Body of pancreas (tissue), 4 donors: ENCODE measurements at regions not wholly inside any gene's neighbourhood (a gene's known extent, or its start where the extent isn't known, plus 50 kb on each side); places are given as distances from the start of the nearest gene placed in this dataset.

Experiments used
- ATAC-seq: fragments of 150-250 bp; one replicate; pipeline ENCODE4 v1.9.1; 2016
- DNase-seq, 4 donors: peaks; one replicate each; pipeline ENCODE4 v3.0.0-alpha.2; 2019
- H3K27ac ChIP-seq, 4 donors: fragments of 200-600 bp; sonication (generic); 1 replicate in 3 of 4; 2 replicates in 1 of 4; pipeline versions ENCODE4 v1.5.1 to v1.6.1; 2016 to 2019; ENCODE audit warnings: mild to moderate bottlenecking in 1 of 4, mixed read lengths in 1 of 4, moderate library complexity in 1 of 4
- H3K27me3 ChIP-seq, 2 donors: fragments of 200-600 bp; sonication (generic); one replicate each; pipeline ENCODE4 v1.6.0; 2016; ENCODE audit warnings: mild to moderate bottlenecking in 1 of 2
- H3K36me3 ChIP-seq, 2 donors: fragments of 200-600 bp; sonication (generic); replicated peaks in 1 of 2; 2 replicates each; pipeline ENCODE4 v1.5.1; 2016; ENCODE audit warnings: low read depth in 2 of 2; ENCODE audit not compliant: insufficient read depth in 1 of 2
- H3K4me1 ChIP-seq: fragments of 200-600 bp; sonication (generic); one replicate; pipeline ENCODE4 v1.6.0; 2016
- H3K4me3 ChIP-seq, 2 donors: fragments of 200-600 bp; sonication (generic); 1 replicate in 1 of 2; 2 replicates in 1 of 2; pipeline ENCODE4 v1.5.1; 2016 to 2019
- H3K9me3 ChIP-seq, 3 donors: fragments of 200-600 bp; sonication (generic); 1 replicate in 2 of 3; 2 replicates in 1 of 3; pipeline ENCODE4 v1.5.1; 2016
- POLR2A ChIP-seq, 3 donors: fragments of 450-650 bp; IDR thresholded peaks; one replicate each; pipeline ENCODE4 v1.6.1; 2016; ENCODE audit warnings: antibody characterized with exemption in 3 of 3, mild to moderate bottlenecking in 2 of 3
- WGBS, 2 donors: methylation state at CpG; one replicate each; pipeline ENCODE4 v1.1.5; 2017; 5-methylcytosine and 5-hydroxymethylcytosine counted together
- intact Hi-C: fragments of 100-400 bp; cut with DNase I; formaldehyde crosslinking; loops from one replicate; pipeline ENCODE4 v1.15.1; 2023
- TF ChIP-seq, protein P1 (sequence below), 7 experiments: fragments of 450-650 bp in 4 of 7; fragments of 200-600 bp in 3 of 7; sonication (generic) in 3 of 7; IDR thresholded peaks; one replicate each; pipeline ENCODE4 v1.5.1; 2016 to 2019; ENCODE audit warnings: antibody characterized with exemption in 7 of 7

- TF ChIP-seq, protein P1, sequence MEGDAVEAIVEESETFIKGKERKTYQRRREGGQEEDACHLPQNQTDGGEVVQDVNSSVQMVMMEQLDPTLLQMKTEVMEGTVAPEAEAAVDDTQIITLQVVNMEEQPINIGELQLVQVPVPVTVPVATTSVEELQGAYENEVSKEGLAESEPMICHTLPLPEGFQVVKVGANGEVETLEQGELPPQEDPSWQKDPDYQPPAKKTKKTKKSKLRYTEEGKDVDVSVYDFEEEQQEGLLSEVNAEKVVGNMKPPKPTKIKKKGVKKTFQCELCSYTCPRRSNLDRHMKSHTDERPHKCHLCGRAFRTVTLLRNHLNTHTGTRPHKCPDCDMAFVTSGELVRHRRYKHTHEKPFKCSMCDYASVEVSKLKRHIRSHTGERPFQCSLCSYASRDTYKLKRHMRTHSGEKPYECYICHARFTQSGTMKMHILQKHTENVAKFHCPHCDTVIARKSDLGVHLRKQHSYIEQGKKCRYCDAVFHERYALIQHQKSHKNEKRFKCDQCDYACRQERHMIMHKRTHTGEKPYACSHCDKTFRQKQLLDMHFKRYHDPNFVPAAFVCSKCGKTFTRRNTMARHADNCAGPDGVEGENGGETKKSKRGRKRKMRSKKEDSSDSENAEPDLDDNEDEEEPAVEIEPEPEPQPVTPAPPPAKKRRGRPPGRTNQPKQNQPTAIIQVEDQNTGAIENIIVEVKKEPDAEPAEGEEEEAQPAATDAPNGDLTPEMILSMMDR (IDR thresholded peaks at IDR 0.05): no peak
- TF ChIP-seq POLR2A (IDR thresholded peaks at IDR 0.05): no peak
- Histone ChIP-seq H3K4me1 (no peaks in the 10 kb centered on the region), H3K36me3 (no peaks in the 10 kb centered on the region), H3K4me3 (no peak overlapping the region), H3K27me3 (no peaks in the 10 kb centered on the region), H3K9me3 (no peaks in the 10 kb centered on the region), H3K27ac (no peak overlapping the region)
- ATAC-seq (no peak), DNase-seq (no peak)
- intact Hi-C loops: no loop called here
- WGBS, 2 donors: 92% methylated on average over 26 to 27 of the region's 30 CpGs
Observed at GRCh38 chr6:65999288-65999791, 292.3 kb upstream of the EYS start.

- H3K27ac ChIP-seq: no peak overlapping the region
- TF ChIP-seq POLR2A (IDR thresholded peaks at IDR 0.05): no peak
- TF ChIP-seq, protein P1 (IDR thresholded peaks at IDR 0.05): no peak
- 87 to 92% methylated on average over 19 of the region's 19 CpGs for WGBS, 2 donors
- no peaks in the 10 kb centered on the region for H3K4me1 ChIP-seq
- no peaks in the 10 kb centered on the region for H3K9me3 ChIP-seq
- H3K4me3 ChIP-seq: no peak overlapping the region
- no peaks in the 10 kb centered on the region for H3K27me3 ChIP-seq
- intact Hi-C loops: no loop called here
- DNase-seq: no peak
- no peaks in the 10 kb centered on the region for H3K36me3 ChIP-seq
- ATAC-seq: no peak
Observed at GRCh38 chr6:65998544-65998943, 291.5 kb upstream of the EYS start.

DNA sequence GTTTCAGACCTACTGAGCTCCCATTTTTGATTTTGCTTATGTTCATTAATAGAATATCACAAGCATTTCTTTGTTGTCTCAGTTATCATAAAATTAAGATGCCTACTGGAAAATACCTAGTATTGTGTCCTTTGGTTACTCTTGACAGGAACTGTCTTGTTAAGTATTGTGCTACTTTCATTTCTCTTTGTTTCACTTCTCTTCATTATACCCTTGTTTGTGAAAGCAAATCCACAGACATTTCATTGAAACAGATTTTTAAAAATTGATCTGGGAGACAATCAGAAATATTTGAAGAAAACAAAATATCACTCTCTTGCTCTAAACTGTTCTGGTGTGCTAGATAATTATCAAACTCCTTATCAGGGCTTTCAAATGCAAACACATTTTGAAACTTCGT lies 290.5 kb upstream of the EYS start:
- DNase-seq: no peak
- intact Hi-C loops: no loop called here
- H3K4me3 ChIP-seq: no peak overlapping the region
- H3K4me1 ChIP-seq: no peaks in the 10 kb centered on the region
- H3K27me3 ChIP-seq: no peaks in the 10 kb centered on the region
- TF ChIP-seq, protein P1 (IDR thresholded peaks at IDR 0.05): no peak
- no peaks in the 10 kb centered on the region for H3K36me3 ChIP-seq
- no peak for ATAC-seq
- 7 to 18% methylated on average over 1 of the region's 1 CpG for WGBS, 2 donors
- no peak overlapping the region for H3K27ac ChIP-seq
- H3K9me3 ChIP-seq: no peaks in the 10 kb centered on the region

DNA sequence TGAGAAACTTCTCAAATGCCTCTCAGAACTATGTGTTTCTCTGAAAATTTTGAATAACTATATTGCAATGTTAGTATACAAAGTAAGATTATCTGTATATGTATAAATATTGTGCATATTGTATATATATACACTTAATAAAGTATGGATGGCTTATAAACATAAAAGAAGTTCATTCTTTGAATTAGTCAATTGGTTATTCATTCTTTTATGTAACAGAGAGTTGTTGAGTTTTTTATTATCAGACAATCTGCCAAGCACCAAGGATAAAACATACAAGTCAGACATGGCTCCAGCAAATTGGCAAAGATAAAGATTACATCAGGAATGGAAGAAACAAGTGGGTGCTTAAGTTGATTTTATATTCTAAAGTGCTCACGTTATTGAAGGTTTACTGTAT lies 289.1 kb upstream of the EYS start:
- Histone ChIP-seq H3K4me3 (no peak overlapping the region), H3K36me3 (no peaks in the 10 kb centered on the region), H3K9me3 (no peaks in the 10 kb centered on the region), H3K27ac (no peak overlapping the region), H3K27me3 (no peaks in the 10 kb centered on the region), H3K4me1 (no peaks in the 10 kb centered on the region)
- intact Hi-C loops: no loop called here
- 52 to 69% methylated on average over 1 of the region's 1 CpG for WGBS, 2 donors
- TF ChIP-seq, protein P1 (IDR thresholded peaks at IDR 0.05): no peak
- no peak for TF ChIP-seq POLR2A (IDR thresholded peaks at IDR 0.05)
- DNase-seq (no peak), ATAC-seq (no peak)

- H3K9me3 ChIP-seq: no peaks in the 10 kb centered on the region
- 66 to 73% methylated on average over 3 to 5 of the region's 5 CpGs for WGBS, 2 donors
- no peaks in the 10 kb centered on the region for H3K27me3 ChIP-seq
- DNase-seq (no peak), ATAC-seq (no peak)
- H3K4me1 ChIP-seq: no peaks in the 10 kb centered on the region
- no peak overlapping the region for H3K27ac ChIP-seq
- intact Hi-C loops: no loop called here
- no peaks in the 10 kb centered on the region for H3K36me3 ChIP-seq
- TF ChIP-seq, protein P1 (IDR thresholded peaks at IDR 0.05): no peak
- TF ChIP-seq POLR2A (IDR thresholded peaks at IDR 0.05): no peak
- H3K4me3 ChIP-seq: no peak overlapping the region
Observed at GRCh38 chr6:65989676-65990075, 282.6 kb upstream of the EYS start.
